Stimulated activated memory B cell treated with anti-CD40 and anti-IgM and Interleukin-4, amounts not matched to agents 10 μg/mL and 1 μg/mL and 100 μg/mL, for 72 hours (primary cell): ENCODE measurements at regions not wholly inside any gene's neighbourhood (a gene's known extent, or its start where the extent isn't known, plus 50 kb on each side); places are given as distances from the start of the nearest gene placed in this dataset.
"Not testable (repeated sequence)": the region's sequence is repeated elsewhere in the genome, so short reads cannot be mapped to it uniquely, and the experiment has no call there.

ENCODE experiments used
- ATAC-seq: fragments of 150-1000 bp; cut with Tn5 transposase; 2 replicates; pipeline ENCODE4 v1.10.0; 2021
- H3K27ac Mint-ChIP-seq: one replicate; pipeline ENCODE4 v1.8.0; 2022; ENCODE audit warnings: mild to moderate bottlenecking, mixed read lengths
- H3K27me3 Mint-ChIP-seq: one replicate; pipeline ENCODE4 v1.8.0; 2022; ENCODE audit warnings: mixed read lengths
- H3K36me3 Mint-ChIP-seq: one replicate; pipeline ENCODE4 v1.8.0; 2022; ENCODE audit warnings: mixed read lengths
- H3K4me1 Mint-ChIP-seq: one replicate; pipeline ENCODE4 v1.8.0; 2022; ENCODE audit warnings: mixed read lengths
- H3K4me3 Mint-ChIP-seq: one replicate; pipeline ENCODE4 v1.8.0; 2022; ENCODE audit warnings: mild to moderate bottlenecking, moderate library complexity, mixed read lengths
- H3K9me3 Mint-ChIP-seq: one replicate; pipeline ENCODE4 v1.8.0; 2022; ENCODE audit warnings: mixed read lengths

- no peaks in the 10 kb centered on the region for H3K4me1 Mint-ChIP-seq
- H3K4me3 Mint-ChIP-seq: no peak overlapping the region
- no peak overlapping the region for H3K27ac Mint-ChIP-seq
- peaks cover 5% of the 10 kb centered on the region for H3K9me3 Mint-ChIP-seq
- peaks cover 46% of the 10 kb centered on the region for H3K27me3 Mint-ChIP-seq
- ATAC-seq: no peak
- H3K36me3 Mint-ChIP-seq: no peaks in the 10 kb centered on the region
These were observed 90.0 kb downstream of the NPTX2 start for GRCh38 chr7:98707076-98707475.

- H3K27ac Mint-ChIP-seq: no peak overlapping the region
- peaks cover 5% of the 10 kb centered on the region for H3K9me3 Mint-ChIP-seq
- H3K27me3 Mint-ChIP-seq: peaks cover 9% of the 10 kb centered on the region
- no peaks in the 10 kb centered on the region for H3K4me1 Mint-ChIP-seq
- ATAC-seq: no peak
- H3K4me3 Mint-ChIP-seq: no peak overlapping the region
- no peaks in the 10 kb centered on the region for H3K36me3 Mint-ChIP-seq
These were observed 94.9 kb downstream of the NPTX2 start for GRCh38 chr7:98711945-98712344.

- Mint-ChIP-seq H3K27me3 (no peaks in the 10 kb centered on the region), H3K4me1 (no peaks in the 10 kb centered on the region), H3K27ac (no peak overlapping the region), H3K36me3 (no peaks in the 10 kb centered on the region), H3K9me3 (no peaks in the 10 kb centered on the region), H3K4me3 (no peak overlapping the region)
- no peak for ATAC-seq
These were observed 96.2 kb downstream of the NPTX2 start for GRCh38 chr7:98713165-98713810.

- Mint-ChIP-seq H3K27ac (no peak overlapping the region), H3K4me1 (no peaks in the 10 kb centered on the region), H3K9me3 (no peaks in the 10 kb centered on the region), H3K4me3 (no peak overlapping the region), H3K36me3 (no peaks in the 10 kb centered on the region), H3K27me3 (peaks cover 19% of the 10 kb centered on the region)
- no peak for ATAC-seq
These were observed 102.3 kb downstream of the NPTX2 start for GRCh38 chr7:98719396-98719795.

- Mint-ChIP-seq H3K4me3 (no peak overlapping the region), H3K4me1 (no peaks in the 10 kb centered on the region), H3K27me3 (peaks cover 29% of the 10 kb centered on the region), H3K9me3 (no peaks in the 10 kb centered on the region), H3K36me3 (no peaks in the 10 kb centered on the region), H3K27ac (no peak overlapping the region)
- no peak for ATAC-seq
These were observed 105.3 kb downstream of the NPTX2 start for GRCh38 chr7:98722402-98722801.

GRCh38 chr7:98724591-98724990, 107.5 kb downstream of the NPTX2 start:
- Mint-ChIP-seq H3K9me3 (peaks cover 3% of the 10 kb centered on the region), H3K4me3 (no peak overlapping the region), H3K27ac (no peak overlapping the region), H3K4me1 (no peaks in the 10 kb centered on the region), H3K27me3 (peaks cover 45% of the 10 kb centered on the region), H3K36me3 (no peaks in the 10 kb centered on the region)
- no peak for ATAC-seq

- Mint-ChIP-seq H3K27me3 (peaks cover 47% of the 10 kb centered on the region), H3K27ac (no peak overlapping the region), H3K9me3 (peaks cover 6% of the 10 kb centered on the region), H3K4me3 (no peak overlapping the region), H3K4me1 (no peaks in the 10 kb centered on the region), H3K36me3 (no peaks in the 10 kb centered on the region)
- no peak for ATAC-seq
These were observed 110.1 kb downstream of the NPTX2 start for GRCh38 chr7:98727146-98727709.

GRCh38 chr7:98728555-98728954, 111.5 kb downstream of the NPTX2 start:
- Mint-ChIP-seq H3K9me3 (peaks cover 6% of the 10 kb centered on the region), H3K27ac (no peak overlapping the region), H3K4me1 (no peaks in the 10 kb centered on the region), H3K27me3 (peaks cover 46% of the 10 kb centered on the region), H3K36me3 (no peaks in the 10 kb centered on the region), H3K4me3 (no peak overlapping the region)
- no peak for ATAC-seq

GRCh38 chr7:98729121-98729520, 112.0 kb downstream of the NPTX2 start:
- no peak overlapping the region for H3K4me3 Mint-ChIP-seq
- H3K9me3 Mint-ChIP-seq: peaks cover 6% of the 10 kb centered on the region
- H3K27me3 Mint-ChIP-seq: peaks cover 46% of the 10 kb centered on the region
- H3K27ac Mint-ChIP-seq: no peak overlapping the region
- no peaks in the 10 kb centered on the region for H3K4me1 Mint-ChIP-seq
- no peaks in the 10 kb centered on the region for H3K36me3 Mint-ChIP-seq
- no peak for ATAC-seq

GRCh38 chr7:98730326-98730725, 113.2 kb downstream of the NPTX2 start:
- H3K27ac Mint-ChIP-seq: no peak overlapping the region
- peaks cover 6% of the 10 kb centered on the region for H3K9me3 Mint-ChIP-seq
- no peak overlapping the region for H3K4me3 Mint-ChIP-seq
- no peak for ATAC-seq
- no peaks in the 10 kb centered on the region for H3K4me1 Mint-ChIP-seq
- H3K36me3 Mint-ChIP-seq: no peaks in the 10 kb centered on the region
- peaks cover 46% of the 10 kb centered on the region for H3K27me3 Mint-ChIP-seq

GRCh38 chr7:98731651-98732050, 114.6 kb downstream of the NPTX2 start:
- Mint-ChIP-seq H3K27me3 (peaks cover 44% of the 10 kb centered on the region), H3K36me3 (no peaks in the 10 kb centered on the region), H3K9me3 (peaks cover 6% of the 10 kb centered on the region), H3K27ac (no peak overlapping the region), H3K4me1 (no peaks in the 10 kb centered on the region), H3K4me3 (no peak overlapping the region)
- ATAC-seq: no peak

- H3K4me1 Mint-ChIP-seq: no peaks in the 10 kb centered on the region
- no peak overlapping the region for H3K4me3 Mint-ChIP-seq
- H3K9me3 Mint-ChIP-seq: peaks cover 3% of the 10 kb centered on the region
- ATAC-seq: no peak
- no peak overlapping the region for H3K27ac Mint-ChIP-seq
- H3K27me3 Mint-ChIP-seq: peaks cover 31% of the 10 kb centered on the region
- H3K36me3 Mint-ChIP-seq: no peaks in the 10 kb centered on the region
These were observed 116.0 kb downstream of the NPTX2 start for GRCh38 chr7:98733036-98733435.

GRCh38 chr7:98735801-98736200, 118.7 kb downstream of the NPTX2 start:
- Mint-ChIP-seq H3K27me3 (peaks cover 8% of the 10 kb centered on the region), H3K4me1 (no peaks in the 10 kb centered on the region), H3K4me3 (no peak overlapping the region), H3K9me3 (peaks cover 3% of the 10 kb centered on the region), H3K27ac (no peak overlapping the region), H3K36me3 (no peaks in the 10 kb centered on the region)
- ATAC-seq: no peak

- not testable (repeated sequence) for H3K36me3 Mint-ChIP-seq, H3K27me3 Mint-ChIP-seq, H3K4me1 Mint-ChIP-seq, H3K27ac Mint-ChIP-seq, H3K4me3 Mint-ChIP-seq, ATAC-seq, H3K9me3 Mint-ChIP-seq
These were observed 119.4 kb downstream of the NPTX2 start for GRCh38 chr7:98736461-98736860.

GRCh38 chr7:98737176-98737575, 120.1 kb downstream of the NPTX2 start:
- H3K27ac Mint-ChIP-seq: no peak overlapping the region
- H3K4me3 Mint-ChIP-seq: no peak overlapping the region

GRCh38 chr7:98740643-98741042, 123.6 kb downstream of the NPTX2 start:
- Mint-ChIP-seq H3K36me3 (no peaks in the 10 kb centered on the region), H3K4me1 (no peaks in the 10 kb centered on the region), H3K4me3 (no peak overlapping the region), H3K27me3 (peaks cover 9% of the 10 kb centered on the region), H3K9me3 (no peaks in the 10 kb centered on the region), H3K27ac (no peak overlapping the region)
- ATAC-seq: no peak

More at GRCh38 chr7:98737176-98737575, 120.1 kb downstream of the NPTX2 start:
- Mint-ChIP-seq H3K36me3 (no peaks in the 10 kb centered on the region), H3K4me1 (no peaks in the 10 kb centered on the region), H3K9me3 (no peaks in the 10 kb centered on the region), H3K27me3 (peaks cover 9% of the 10 kb centered on the region)
- no peak for ATAC-seq
